Kidney (tissue), 13 donors: ENCODE measurements at regions not wholly inside any gene's neighbourhood (a gene's known extent, or its start where the extent isn't known, plus 50 kb on each side); places are given as distances from the start of the nearest gene placed in this dataset.

ENCODE experiments used
- DNase-seq, 5 donors: peaks; one replicate each; pipeline ENCODE4 v3.0.0-alpha.2; 2013 to 2020
- FAIRE-seq: peaks from 2 replicates; lab custom pipeline; 2012; peaks lifted over from hg19 to GRCh38; lab: Jason Lieb, UNC
- H3K27ac ChIP-seq, 2 donors: one replicate each; pipeline ENCODE4 v1.7.0; 2013; ENCODE audit warnings: low read depth in 2 of 2, low read length in 2 of 2, inconsistent platforms in 1 of 2
- H3K27me3 ChIP-seq: one replicate; pipeline ENCODE4 v1.7.1; 2013; ENCODE audit warnings: low read length, inconsistent platforms; ENCODE audit not compliant: control insufficient read depth, insufficient read depth
- H3K36me3 ChIP-seq, 3 donors: one replicate each; pipeline versions ENCODE4 v1.7.0 to v1.7.1; 2013; ENCODE audit warnings: low read length in 3 of 3, control low read depth in 1 of 3, inconsistent platforms in 1 of 3; ENCODE audit not compliant: insufficient read depth in 3 of 3, control insufficient read depth in 2 of 3
- H3K4me1 ChIP-seq, 3 donors: one replicate each; pipeline versions ENCODE4 v1.7.0 to v1.7.1; 2013; ENCODE audit warnings: low read length in 3 of 3, inconsistent platforms in 1 of 3, low read depth in 1 of 3; ENCODE audit not compliant: control insufficient read depth in 2 of 3, insufficient read depth in 2 of 3
- H3K4me3 ChIP-seq, 3 donors: one replicate each; pipeline versions ENCODE4 v1.7.0 to v1.8.1; 2013; ENCODE audit warnings: low read length in 3 of 3, control low read depth in 1 of 3, inconsistent platforms in 1 of 3
- H3K9ac ChIP-seq, 3 donors: one replicate each; pipeline versions ENCODE4 v1.7.0 to v1.7.1; 2013; ENCODE audit warnings: low read length in 3 of 3, control low read depth in 1 of 3, inconsistent platforms in 1 of 3
- H3K9me3 ChIP-seq, 3 donors: one replicate each; pipeline versions ENCODE4 v1.7.0 to v1.7.1; 2013; ENCODE audit warnings: low read length in 3 of 3, control low read depth in 1 of 3, inconsistent platforms in 1 of 3; ENCODE audit not compliant: control insufficient read depth in 2 of 3, insufficient read depth in 1 of 3
- intact Hi-C: fragments of 100-400 bp; cut with DNase I; formaldehyde crosslinking; loops from one replicate; pipeline ENCODE4 v1.11.1; 2022
- TF ChIP-seq, protein P1 (sequence below): IDR thresholded peaks from 3 replicates; pipeline ENCODE4 v1.5.1; 2012; ENCODE audit warnings: mild to moderate bottlenecking, moderate library complexity, borderline replicate concordance; ENCODE audit not compliant: insufficient read depth; ENCODE audit errors: extremely low read depth
- donor health status: control.
- donor health status: control.
- donor health status: control.
- donor health status: control.
- donor health status: control.
- donor health status: DM: yes; HTN: yes; CAD: no.
- donor health status: Normal renal cell carcinoma (clear cell type).

DNA sequence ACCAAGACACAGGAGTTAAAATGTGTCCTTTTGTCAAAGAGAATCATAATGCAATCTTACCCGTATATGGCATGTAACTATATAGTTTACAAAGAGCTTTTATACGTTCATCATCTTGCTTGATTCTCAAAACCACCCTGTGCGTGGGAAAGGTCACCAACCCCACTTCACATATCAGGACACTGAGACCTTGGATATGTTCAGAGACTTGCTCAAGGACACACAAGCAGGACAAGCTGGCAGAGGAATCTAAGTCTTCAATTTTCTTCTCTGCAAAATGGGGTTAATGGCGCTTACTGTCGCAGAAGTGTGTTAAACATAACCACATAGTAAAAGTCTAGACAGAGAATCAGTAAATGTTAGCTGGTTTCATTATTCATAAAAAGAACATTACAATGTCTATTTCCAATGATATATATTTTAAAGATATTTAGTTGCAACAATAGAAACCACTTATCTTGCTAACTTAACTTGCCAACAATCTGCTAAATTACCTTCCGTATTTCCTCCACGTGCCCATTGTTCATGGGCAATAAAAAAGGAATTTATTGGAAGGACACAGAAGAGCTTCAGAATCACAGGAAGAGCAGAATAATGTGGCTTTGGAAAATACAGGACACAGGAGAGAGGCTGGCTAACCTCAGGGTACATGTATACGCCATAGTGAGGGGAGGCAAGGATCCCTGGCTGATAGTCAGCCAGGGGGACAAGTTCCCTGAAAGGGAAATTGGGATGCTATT is 64.6 kb upstream of the TAPT1 start:
- TF ChIP-seq, protein P1, sequence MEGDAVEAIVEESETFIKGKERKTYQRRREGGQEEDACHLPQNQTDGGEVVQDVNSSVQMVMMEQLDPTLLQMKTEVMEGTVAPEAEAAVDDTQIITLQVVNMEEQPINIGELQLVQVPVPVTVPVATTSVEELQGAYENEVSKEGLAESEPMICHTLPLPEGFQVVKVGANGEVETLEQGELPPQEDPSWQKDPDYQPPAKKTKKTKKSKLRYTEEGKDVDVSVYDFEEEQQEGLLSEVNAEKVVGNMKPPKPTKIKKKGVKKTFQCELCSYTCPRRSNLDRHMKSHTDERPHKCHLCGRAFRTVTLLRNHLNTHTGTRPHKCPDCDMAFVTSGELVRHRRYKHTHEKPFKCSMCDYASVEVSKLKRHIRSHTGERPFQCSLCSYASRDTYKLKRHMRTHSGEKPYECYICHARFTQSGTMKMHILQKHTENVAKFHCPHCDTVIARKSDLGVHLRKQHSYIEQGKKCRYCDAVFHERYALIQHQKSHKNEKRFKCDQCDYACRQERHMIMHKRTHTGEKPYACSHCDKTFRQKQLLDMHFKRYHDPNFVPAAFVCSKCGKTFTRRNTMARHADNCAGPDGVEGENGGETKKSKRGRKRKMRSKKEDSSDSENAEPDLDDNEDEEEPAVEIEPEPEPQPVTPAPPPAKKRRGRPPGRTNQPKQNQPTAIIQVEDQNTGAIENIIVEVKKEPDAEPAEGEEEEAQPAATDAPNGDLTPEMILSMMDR: no peak
- Histone ChIP-seq H3K4me3 (no peak overlapping the region), H3K9ac (no peak overlapping the region), H3K27me3 (no peaks in the 10 kb centered on the region), H3K9me3 (no peaks in the 10 kb centered on the region), H3K4me1 (no peaks in the 10 kb centered on the region), H3K27ac (no peak overlapping the region), H3K36me3 (no peaks in the 10 kb centered on the region)
- FAIRE-seq: no peak
- intact Hi-C loops: no loop called here
- DNase-seq: peak in 2 of 5 donors; percentile 3 to 17

DNA sequence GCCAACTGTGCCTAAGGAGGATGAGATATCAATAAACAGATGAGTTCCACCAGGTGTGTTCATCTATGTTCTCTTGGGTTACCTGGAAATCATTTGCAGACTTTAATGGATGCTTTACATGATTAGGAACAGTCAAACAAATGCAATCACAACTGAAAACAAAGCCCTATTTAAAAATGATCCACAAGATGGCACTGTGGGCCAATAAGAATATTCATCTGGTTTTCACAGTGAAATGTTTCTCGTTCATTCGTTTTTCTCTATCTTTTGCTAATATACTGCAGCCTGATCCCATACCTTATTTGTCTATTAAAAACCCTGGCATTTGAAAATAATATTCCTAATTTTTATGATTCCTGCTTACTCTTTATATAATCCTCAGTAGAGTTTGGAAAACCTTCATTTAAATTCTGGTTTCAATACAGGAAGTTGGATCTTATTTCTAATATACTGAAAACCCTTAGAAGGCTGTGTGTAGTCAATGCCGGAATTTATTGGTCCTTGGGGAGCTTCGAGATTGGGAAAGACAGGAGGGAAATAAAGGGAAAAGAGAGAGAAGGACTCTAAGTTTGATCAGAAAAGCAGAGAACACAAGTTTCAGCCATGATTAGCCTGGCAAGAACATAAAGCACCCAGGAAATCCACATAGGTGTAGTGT is 63.8 kb upstream of the TAPT1 start:
- H3K36me3 ChIP-seq: no peaks in the 10 kb centered on the region
- no peak overlapping the region for H3K27ac ChIP-seq
- TF ChIP-seq, protein P1: peak; percentile 46
- no peak overlapping the region for H3K4me3 ChIP-seq
- H3K9ac ChIP-seq: no peak overlapping the region
- FAIRE-seq (peak; percentile 91), DNase-seq (peak in 2 of 5 donors; percentile 77 to 78)
- intact Hi-C loops: no loop called here
- H3K9me3 ChIP-seq: no peaks in the 10 kb centered on the region
- H3K4me1 ChIP-seq: no peaks in the 10 kb centered on the region
- no peaks in the 10 kb centered on the region for H3K27me3 ChIP-seq

DNA sequence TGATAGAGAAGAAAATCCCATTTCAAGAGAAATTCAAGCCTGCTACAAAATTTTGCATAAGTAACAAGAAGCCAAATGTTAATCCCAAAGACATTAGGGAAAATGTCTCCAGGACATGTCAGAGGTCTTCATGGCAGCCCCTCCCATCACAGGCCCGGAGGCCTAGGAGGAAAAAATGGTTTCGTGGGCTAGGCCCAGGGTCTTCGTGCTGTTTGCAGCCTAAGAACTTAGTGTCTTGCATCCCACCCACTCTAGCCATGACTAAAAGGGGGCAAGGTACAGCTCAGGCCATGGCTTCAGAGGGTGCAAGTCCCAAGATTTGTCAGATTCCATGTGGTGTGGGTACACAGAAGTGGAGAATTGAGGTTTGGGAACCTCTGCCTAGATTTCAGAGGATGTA is 57.8 kb upstream of the TAPT1 start:
- H3K27ac ChIP-seq: no peak overlapping the region
- TF ChIP-seq, protein P1: no peak
- no peaks in the 10 kb centered on the region for H3K36me3 ChIP-seq
- H3K4me1 ChIP-seq: no peaks in the 10 kb centered on the region
- no peak overlapping the region for H3K4me3 ChIP-seq
- DNase-seq (no peak), FAIRE-seq (no peak)
- no peak overlapping the region for H3K9ac ChIP-seq
- no peaks in the 10 kb centered on the region for H3K27me3 ChIP-seq
- no peaks in the 10 kb centered on the region for H3K9me3 ChIP-seq
- intact Hi-C loops: no loop called here
